Endodermal cell (in vitro differentiated cells): ENCODE measurements at regions not wholly inside any gene's neighbourhood (a gene's known extent, or its start where the extent isn't known, plus 50 kb on each side); places are given as distances from the start of the nearest gene placed in this dataset.

Experiments used
- DNase-seq: peaks from one replicate; pipeline ENCODE4 v3.0.0-alpha.2; 2017
- H3K27ac ChIP-seq: 2 replicates; pipeline ENCODE4 v1.5.1; 2013; ENCODE audit warnings: mild to moderate bottlenecking, low read depth, low read length, moderate library complexity
- H3K27me3 ChIP-seq: 2 replicates; pipeline ENCODE4 v1.6.1; 2013; ENCODE audit warnings: mild to moderate bottlenecking, low read length, moderate library complexity; ENCODE audit not compliant: insufficient read depth, control insufficient read depth, poor library complexity, severe bottlenecking
- H3K36me3 ChIP-seq: 2 replicates; pipeline ENCODE4 v1.7.0; 2013; ENCODE audit warnings: mild to moderate bottlenecking, low read length, moderate library complexity; ENCODE audit not compliant: control insufficient read depth, insufficient read depth
- H3K4me1 ChIP-seq: one replicate; pipeline ENCODE4 v1.7.0; 2013; ENCODE audit warnings: low read length; ENCODE audit not compliant: control insufficient read depth, insufficient read depth
- H3K4me3 ChIP-seq: 2 replicates; pipeline ENCODE4 v1.5.1; 2013; ENCODE audit warnings: mild to moderate bottlenecking, low read length, moderate library complexity
- H3K9ac ChIP-seq: 2 replicates; pipeline ENCODE4 v1.6.1; 2013; ENCODE audit warnings: mild to moderate bottlenecking, low read length, moderate library complexity; ENCODE audit not compliant: poor library complexity, severe bottlenecking; ENCODE audit errors: extremely low read depth
- H3K9me3 ChIP-seq: 2 replicates; pipeline ENCODE4 v1.6.1; 2013; ENCODE audit warnings: mild to moderate bottlenecking, low read length, moderate library complexity; ENCODE audit not compliant: control insufficient read depth
- H3K27ac Mint-ChIP-seq: 2 replicates; pipeline ENCODE4 v1.8.0; 2020; ENCODE audit warnings: mixed read lengths
- H3K27me3 Mint-ChIP-seq: 2 replicates; pipeline ENCODE4 v1.8.0; 2021; ENCODE audit warnings: mild to moderate bottlenecking, mixed read lengths; ENCODE audit not compliant: insufficient read depth
- H3K36me3 Mint-ChIP-seq: 2 replicates; pipeline ENCODE4 v1.8.0; 2020; ENCODE audit warnings: low read depth, mixed read lengths
- H3K4me1 Mint-ChIP-seq: 2 replicates; pipeline ENCODE4 v1.8.0; 2020; ENCODE audit warnings: mixed read lengths
- H3K4me3 Mint-ChIP-seq: 2 replicates; pipeline ENCODE4 v1.8.0; 2020; ENCODE audit warnings: mild to moderate bottlenecking, moderate library complexity, mixed read lengths
- H3K9me3 Mint-ChIP-seq: 2 replicates; pipeline ENCODE4 v1.8.0; 2020; ENCODE audit warnings: mild to moderate bottlenecking, mixed read lengths
- CTCF ChIP-seq: fragments of 200-600 bp; sonication (generic); conservative IDR thresholded peaks from 2 replicates; pipeline ENCODE4 v1.5.0; 2021; ENCODE audit warnings: antibody characterized with exemption, mild to moderate bottlenecking
- WGBS, 2 experiments: methylation state at CpG; one replicate each; pipeline versions ENCODE4 v1.1.5 to v1.1.7; 2013; ENCODE audit warnings: missing lambda C conversion rate in 2 of 2, mixed read lengths in 1 of 2; ENCODE audit not compliant: insufficient coverage in 1 of 2, insufficient read length in 1 of 2; 5-methylcytosine and 5-hydroxymethylcytosine counted together

GRCh38 chr13:76350399-76350798, 535.8 kb downstream of the KCTD12 start:
- Histone ChIP-seq H3K4me1 (no peaks in the 10 kb centered on the region), H3K36me3 (no peaks in the 10 kb centered on the region), H3K4me3 (no peak overlapping the region), H3K27me3 (no peaks in the 10 kb centered on the region), H3K9me3 (no peaks in the 10 kb centered on the region), H3K27ac (no peak overlapping the region), H3K9ac (no peak overlapping the region)
- TF ChIP-seq CTCF = no peak
- peaks cover 15% of the 10 kb centered on the region for H3K4me1 Mint-ChIP-seq
- H3K9me3 Mint-ChIP-seq = no peaks in the 10 kb centered on the region
- no peak overlapping the region for H3K27ac Mint-ChIP-seq
- WGBS, 2 experiments = 100% methylated on average over 1 of the region's 1 CpG; no CpG with 5 or more reads in 1 of the 2 experiments
- no peak for DNase-seq
- peaks cover 21% of the 10 kb centered on the region for H3K27me3 Mint-ChIP-seq
- no peaks in the 10 kb centered on the region for H3K36me3 Mint-ChIP-seq
- H3K4me3 Mint-ChIP-seq = no peak overlapping the region

- Mint-ChIP-seq H3K9me3 (peaks cover 2% of the 10 kb centered on the region), H3K27me3 (peaks cover 26% of the 10 kb centered on the region), H3K4me3 (no peak overlapping the region), H3K4me1 (peaks cover 15% of the 10 kb centered on the region), H3K36me3 (no peaks in the 10 kb centered on the region), H3K27ac (no peak overlapping the region)
- Histone ChIP-seq H3K36me3 (no peaks in the 10 kb centered on the region), H3K4me1 (no peaks in the 10 kb centered on the region), H3K4me3 (no peak overlapping the region), H3K27ac (no peak overlapping the region), H3K9ac (no peak overlapping the region), H3K27me3 (no peaks in the 10 kb centered on the region), H3K9me3 (no peaks in the 10 kb centered on the region)
- no peak for TF ChIP-seq CTCF
- WGBS, 2 experiments = 87% methylated on average over 2 of the region's 2 CpGs; no CpG with 5 or more reads in 1 of the 2 experiments
- DNase-seq = no peak
Measured at GRCh38 chr13:76349700-76350099, 536.5 kb downstream of the KCTD12 start.

DNA sequence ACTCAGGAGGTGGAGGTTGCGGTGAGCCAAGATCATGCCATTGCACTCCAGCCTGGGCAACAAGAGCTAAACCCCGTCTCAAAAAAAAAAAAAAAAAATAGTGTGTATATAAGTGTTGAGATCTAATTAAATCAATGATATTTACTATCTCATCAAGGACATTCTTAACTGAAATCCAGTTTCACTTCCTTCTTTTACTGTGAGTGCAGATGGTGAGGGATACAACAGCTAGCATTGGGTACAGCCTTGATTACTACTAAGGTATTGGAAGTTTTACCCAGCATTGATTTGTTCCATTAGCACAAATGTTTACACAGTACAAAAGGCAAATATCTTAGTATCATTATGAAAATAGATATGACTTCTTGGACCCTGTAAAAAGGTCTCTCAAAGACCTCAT, 546.6 kb downstream of the KCTD12 start:
- H3K4me1 Mint-ChIP-seq = no peaks in the 10 kb centered on the region
- no peak for TF ChIP-seq CTCF
- Histone ChIP-seq H3K36me3 (no peaks in the 10 kb centered on the region), H3K27ac (no peak overlapping the region), H3K27me3 (peaks cover 4% of the 10 kb centered on the region), H3K4me3 (no peak overlapping the region), H3K9me3 (peaks cover 8% of the 10 kb centered on the region), H3K9ac (no peak overlapping the region), H3K4me1 (no peaks in the 10 kb centered on the region)
- H3K27ac Mint-ChIP-seq = no peak overlapping the region
- peaks cover 12% of the 10 kb centered on the region for H3K9me3 Mint-ChIP-seq
- peaks cover 3% of the 10 kb centered on the region for H3K36me3 Mint-ChIP-seq
- peaks cover 57% of the 10 kb centered on the region for H3K27me3 Mint-ChIP-seq
- DNase-seq = no peak
- H3K4me3 Mint-ChIP-seq = no peak overlapping the region
- 80% methylated on average over 1 of the region's 2 CpGs; no CpG with 5 or more reads in 1 of the 2 experiments for WGBS, 2 experiments
